ENCODE measurements at regions not wholly inside any gene's neighbourhood (a gene's known extent, or its start where the extent isn't known, plus 50 kb on each side); places are given as distances from the start of the nearest gene placed in this dataset.

GRCh38 chr2:107607473-107607872 is 219.2 kb upstream of the RGPD4 start:
- H3K9me3 ChIP-seq, result no peaks in the 10 kb centered on the region
- no peaks in the 10 kb centered on the region for H3K36me3 ChIP-seq
- no peak overlapping the region for H3K4me3 ChIP-seq
- intact Hi-C loops (cut with DNase I), result no loop called here
- H3K27ac ChIP-seq, result no peak overlapping the region
- H3K27me3 ChIP-seq (replicated peaks; ENCODE audit: insufficient read depth), result no peaks in the 10 kb centered on the region
- WGBS, result 88% methylated on average over 1 of the region's 1 CpG
- TF ChIP-seq POLR2AphosphoS5 (IDR thresholded peaks at IDR 0.05) (no peak), POLR2A (IDR thresholded peaks at IDR 0.05) (no peak), CTCF (IDR thresholded peaks at IDR 0.05) (no peak)
- DNase-seq (ENCODE audit: low spot score), result no peak
- no peaks in the 10 kb centered on the region for H3K4me1 ChIP-seq (replicated peaks)

- Histone ChIP-seq H3K4me3 (no peak overlapping the region), H3K9me3 (no peaks in the 10 kb centered on the region), H3K36me3 (no peaks in the 10 kb centered on the region), H3K27me3 (replicated peaks; ENCODE audit: insufficient read depth) (no peaks in the 10 kb centered on the region), H3K4me1 (replicated peaks) (no peaks in the 10 kb centered on the region), H3K27ac (no peak overlapping the region)
- no peak for TF ChIP-seq CTCF (IDR thresholded peaks at IDR 0.05)
- TF ChIP-seq POLR2AphosphoS5 (IDR thresholded peaks at IDR 0.05), result no peak
- TF ChIP-seq POLR2A (IDR thresholded peaks at IDR 0.05), result no peak
- no peak for DNase-seq (ENCODE audit: low spot score)
- intact Hi-C loops (cut with DNase I), result no loop called here
These were observed 211.7 kb upstream of the RGPD4 start for GRCh38 chr2:107615039-107615438.

GRCh38 chr2:107618769-107619168 is 207.9 kb upstream of the RGPD4 start:
- no peak for TF ChIP-seq CTCF (IDR thresholded peaks at IDR 0.05)
- no peak for TF ChIP-seq POLR2AphosphoS5 (IDR thresholded peaks at IDR 0.05)
- TF ChIP-seq POLR2A (IDR thresholded peaks at IDR 0.05), result no peak
- Histone ChIP-seq H3K9me3 (no peaks in the 10 kb centered on the region), H3K27me3 (replicated peaks; ENCODE audit: insufficient read depth) (no peaks in the 10 kb centered on the region), H3K4me1 (replicated peaks) (no peaks in the 10 kb centered on the region), H3K36me3 (no peaks in the 10 kb centered on the region), H3K27ac (no peak overlapping the region), H3K4me3 (no peak overlapping the region)
- DNase-seq (ENCODE audit: low spot score), result no peak
- intact Hi-C loops (cut with DNase I), result no loop called here

GRCh38 chr2:107621186-107622165 is 205.2 kb upstream of the RGPD4 start:
- 97% methylated on average over 5 of the region's 5 CpGs for WGBS
- H3K27me3 ChIP-seq (replicated peaks; ENCODE audit: insufficient read depth), result no peaks in the 10 kb centered on the region
- intact Hi-C loops (cut with DNase I), result no loop called here
- H3K36me3 ChIP-seq, result no peaks in the 10 kb centered on the region
- H3K4me3 ChIP-seq, result no peak overlapping the region
- DNase-seq (ENCODE audit: low spot score), result no peak
- no peaks in the 10 kb centered on the region for H3K4me1 ChIP-seq (replicated peaks)
- TF ChIP-seq CTCF (IDR thresholded peaks at IDR 0.05) (no peak), POLR2AphosphoS5 (IDR thresholded peaks at IDR 0.05) (no peak), POLR2A (IDR thresholded peaks at IDR 0.05) (no peak)
- no peak overlapping the region for H3K27ac ChIP-seq
- H3K9me3 ChIP-seq, result no peaks in the 10 kb centered on the region
